KMS-11 (cell line): ENCODE measurements at regions not wholly inside any gene's neighbourhood (a gene's known extent, or its start where the extent isn't known, plus 50 kb on each side); places are given as distances from the start of the nearest gene placed in this dataset.
"Not testable (repeated sequence)": the region's sequence is repeated elsewhere in the genome, so short reads cannot be mapped to it uniquely, and the experiment has no call there.

Experiments
- H2AFZ ChIP-seq: fragments of 200-600 bp; sonication (generic); 2 replicates; pipeline ENCODE4 v1.6.1; 2016; ENCODE audit warnings: antibody characterized with exemption, mixed run types, low read depth
- H3K27ac ChIP-seq: fragments of 200-600 bp; sonication (generic); 2 replicates; pipeline ENCODE4 v1.6.1; 2016; ENCODE audit warnings: mild to moderate bottlenecking, mixed run types
- H3K27me3 ChIP-seq: fragments of 200-600 bp; sonication (generic); 2 replicates; pipeline ENCODE4 v1.6.1; 2017; ENCODE audit warnings: mild to moderate bottlenecking, low read depth, mixed run types, moderate library complexity; ENCODE audit not compliant: insufficient read depth
- H3K36me3 ChIP-seq: fragments of 200-600 bp; sonication (generic); 2 replicates; pipeline ENCODE4 v1.6.1; 2017; ENCODE audit warnings: mild to moderate bottlenecking, mixed run types; ENCODE audit not compliant: insufficient read depth
- H3K4me1 ChIP-seq: fragments of 200-600 bp; sonication (generic); 2 replicates; pipeline ENCODE4 v1.6.1; 2016; ENCODE audit warnings: mild to moderate bottlenecking, low read depth, mixed run types; ENCODE audit not compliant: poor library complexity, severe bottlenecking
- H3K4me2 ChIP-seq: fragments of 200-600 bp; sonication (generic); 2 replicates; pipeline ENCODE4 v1.7.0; 2016; ENCODE audit warnings: mild to moderate bottlenecking, mixed run types
- H3K4me3 ChIP-seq: fragments of 200-600 bp; sonication (generic); IDR thresholded peaks from 2 replicates; pipeline ENCODE4 v1.6.1; 2017; ENCODE audit warnings: low read depth, low read length, mixed read lengths; ENCODE audit not compliant: insufficient read depth
- H3K79me2 ChIP-seq: fragments of 200-600 bp; sonication (generic); 2 replicates; pipeline ENCODE4 v1.6.1; 2016; ENCODE audit warnings: low read depth, mixed run types; ENCODE audit not compliant: insufficient read depth
- H3K9ac ChIP-seq: fragments of 200-600 bp; sonication (generic); 2 replicates; pipeline ENCODE4 v1.6.1; 2016; ENCODE audit warnings: mild to moderate bottlenecking, mixed run types
- H4K20me1 ChIP-seq: fragments of 200-600 bp; sonication (generic); 2 replicates; pipeline ENCODE4 v1.6.1; 2016; ENCODE audit warnings: mild to moderate bottlenecking, mixed run types; ENCODE audit not compliant: insufficient read depth
- CTCF ChIP-seq: fragments of 200-600 bp; sonication (generic); conservative IDR thresholded peaks from 2 replicates; pipeline ENCODE4 v1.6.1; 2017; ENCODE audit warnings: low read depth, mild to moderate bottlenecking, antibody characterized with exemption, low read length, moderate library complexity, mixed read lengths

- Histone ChIP-seq H3K27me3 (no peaks in the 10 kb centered on the region), H3K4me2 (peak overlapping the region; percentile 14), H3K36me3 (no peaks in the 10 kb centered on the region), H3K4me3 (no peak overlapping the region), H3K27ac (no peak overlapping the region), H2AFZ (peak overlapping the region; percentile 17; the same call in 1 of the 2 replicates), H4K20me1 (no peaks in the 10 kb centered on the region), H3K9ac (no peak overlapping the region), H3K4me1 (peaks cover 11% of the 10 kb centered on the region), H3K79me2 (no peaks in the 10 kb centered on the region)
- no peak for TF ChIP-seq CTCF
Observed at GRCh38 chr7:39838326-39838725, 111.7 kb upstream of the CDK13 start.

GRCh38 chr7:39845006-39845405 lies 105.0 kb upstream of the CDK13 start:
- Histone ChIP-seq H3K27ac (no peak overlapping the region), H3K4me1 (no peaks in the 10 kb centered on the region), H3K79me2 (no peaks in the 10 kb centered on the region), H3K36me3 (no peaks in the 10 kb centered on the region), H3K4me3 (no peak overlapping the region), H3K4me2 (no peak overlapping the region), H2AFZ (no peak overlapping the region), H4K20me1 (no peaks in the 10 kb centered on the region), H3K9ac (no peak overlapping the region), H3K27me3 (no peaks in the 10 kb centered on the region)
- no peak for TF ChIP-seq CTCF

- Histone ChIP-seq H3K4me3 (no peak overlapping the region), H4K20me1 (no peaks in the 10 kb centered on the region), H3K36me3 (no peaks in the 10 kb centered on the region), H3K27ac (no peak overlapping the region), H3K4me1 (no peaks in the 10 kb centered on the region), H2AFZ (no peak overlapping the region), H3K9ac (no peak overlapping the region), H3K79me2 (no peaks in the 10 kb centered on the region), H3K4me2 (no peak overlapping the region), H3K27me3 (no peaks in the 10 kb centered on the region)
- no peak for TF ChIP-seq CTCF
Observed at GRCh38 chr7:39847227-39847626, 102.8 kb upstream of the CDK13 start.

GRCh38 chr7:39851466-39852045 lies 98.5 kb upstream of the CDK13 start:
- Histone ChIP-seq H2AFZ (no peak overlapping the region), H3K27me3 (no peaks in the 10 kb centered on the region), H3K79me2 (no peaks in the 10 kb centered on the region), H3K4me3 (no peak overlapping the region), H4K20me1 (no peaks in the 10 kb centered on the region), H3K36me3 (no peaks in the 10 kb centered on the region), H3K27ac (no peak overlapping the region), H3K9ac (no peak overlapping the region), H3K4me2 (no peak overlapping the region), H3K4me1 (no peaks in the 10 kb centered on the region)
- TF ChIP-seq CTCF: no peak

- not testable (repeated sequence) for H3K27me3 ChIP-seq, H3K36me3 ChIP-seq, H4K20me1 ChIP-seq, H3K9ac ChIP-seq, H2AFZ ChIP-seq, H3K79me2 ChIP-seq, H3K4me3 ChIP-seq, H3K4me2 ChIP-seq, H3K4me1 ChIP-seq, H3K27ac ChIP-seq
Observed at GRCh38 chr7:39854616-39855324, 95.3 kb upstream of the CDK13 start.
